ENCODE measurements at regions not wholly inside any gene's neighbourhood (a gene's known extent, or its start where the extent isn't known, plus 50 kb on each side); places are given as distances from the start of the nearest gene placed in this dataset.

- Histone ChIP-seq H3K4me2 (ENCODE audit: insufficient read depth, insufficient read length, low read length) (no peak overlapping the region), H3K23ac (ENCODE audit: insufficient read length, low read depth, low read length) (no peak overlapping the region), H2BK120ac (ENCODE audit: low read depth, low read length, poor library complexity, severe bottlenecking) (no peak overlapping the region), H2BK5ac (ENCODE audit: insufficient read length, low read length) (no peak overlapping the region), H3K9me3 (ENCODE audit: control insufficient read depth, low read depth, low read length) (peaks cover 44% of the 10 kb centered on the region), H2BK20ac (ENCODE audit: low read depth, low read length, poor library complexity, severe bottlenecking) (no peak overlapping the region), H3K9ac (ENCODE audit: extremely low read depth, insufficient read length, low read length) (no peak overlapping the region), H3K27me3 (ENCODE audit: insufficient read depth, low read length) (no peaks in the 10 kb centered on the region), H3K56ac (ENCODE audit: insufficient read length, low read depth, low read length) (no peak overlapping the region), H3K14ac (ENCODE audit: insufficient read depth, low read length) (no peak overlapping the region), H4K20me1 (ENCODE audit: control insufficient read depth, insufficient read depth, insufficient read length) (no peaks in the 10 kb centered on the region), H3K4me1 (ENCODE audit: insufficient read depth, low read length) (no peaks in the 10 kb centered on the region), H3K23me2 (ENCODE audit: insufficient read length, low read depth, low read length, poor library complexity, severe bottlenecking) (no peaks in the 10 kb centered on the region), H3T11ph (ENCODE audit: low read length) (no peak overlapping the region), H2AFZ (ENCODE audit: low read length) (no peak overlapping the region), H3K4ac (ENCODE audit: low read depth, low read length) (no peak overlapping the region), H2BK15ac (ENCODE audit: low read depth, low read length) (no peak overlapping the region), H3K18ac (ENCODE audit: insufficient read length, low read depth, low read length) (no peak overlapping the region), H3K79me1 (ENCODE audit: insufficient read depth, low read depth, low read length, poor library complexity, severe bottlenecking) (no peaks in the 10 kb centered on the region), H3K27ac (ENCODE audit: insufficient read length, low read depth, low read length) (no peak overlapping the region), H3K79me2 (ENCODE audit: insufficient read depth, low read length) (no peaks in the 10 kb centered on the region), H2BK12ac (ENCODE audit: insufficient read length, low read depth, low read length) (no peak overlapping the region), H4K8ac (replicated peaks; ENCODE audit: insufficient read length, low read depth, low read length) (no peak overlapping the region), H4K5ac (ENCODE audit: insufficient read length, low read depth, low read length) (no peak overlapping the region), H2AK5ac (ENCODE audit: insufficient read length, low read length) (no peak overlapping the region), H4K91ac (ENCODE audit: insufficient read length, low read depth, low read length) (no peak overlapping the region)
- TF ChIP-seq CTCF (conservative IDR thresholded peaks at IDR 0.05) = no peak
- Mint-ChIP-seq H3K4me1 (no peaks in the 10 kb centered on the region), H3K4me3 (no peak overlapping the region), H3K36me3 (ENCODE audit: insufficient read depth in 1 of 3, low read depth in 3 of 3) (peaks cover 0 to 22% (median 5%) of the 10 kb centered on the region in 3 experiments; a peak in 5 of 7 replicates), H3K27ac (no peak overlapping the region), H3K27me3 (ENCODE audit: low read depth) (0 out of 2 replicates have a peak, but pooled peaks cover 2% of the 10 kb centered on the region), H3K9me3 (peaks cover 77 to 83% of the 10 kb centered on the region in 2 experiments)
- DNase-seq = no peak
Measured at GRCh38 chr6:58419321-58419720, 1101.9 kb downstream of the PRIM2 start.
